Fibroblast of peridontal ligament (primary cell): ENCODE measurements at regions not wholly inside any gene's neighbourhood (a gene's known extent, or its start where the extent isn't known, plus 50 kb on each side); places are given as distances from the start of the nearest gene placed in this dataset.

ENCODE experiments used
- DNase-seq: peaks from one replicate; pipeline ENCODE4 v3.0.0-alpha.2; 2010; ENCODE audit errors: extremely low read depth

GRCh38 chr1:223486932-223487886 lies 94.0 kb downstream of the CCDC185 start:
- no peak for DNase-seq

GRCh38 chr1:223487887-223488259 lies 94.7 kb downstream of the CCDC185 start:
- no peak for DNase-seq

- no peak for DNase-seq
These were observed 96.2 kb downstream of the CCDC185 start for GRCh38 chr1:223489439-223489838.

- no peak for DNase-seq
These were observed 97.0 kb downstream of the CCDC185 start for GRCh38 chr1:223490256-223490655.
